GM19035 (cell line): ENCODE measurements at regions not wholly inside any gene's neighbourhood (a gene's known extent, or its start where the extent isn't known, plus 50 kb on each side); places are given as distances from the start of the nearest gene placed in this dataset.

ENCODE experiments used
- ATAC-seq: cut with Tn5 transposase; IDR thresholded peaks from one replicate; pipeline ENCODE4 v1.9.1; 2021; ENCODE audit not compliant: unreplicated experiment

- ATAC-seq = no peak
Observed at GRCh38 chr1:95966866-95967265, 732.9 kb downstream of the RWDD3 start.

GRCh38 chr1:95974586-95974985 is 740.6 kb downstream of the RWDD3 start:
- ATAC-seq = no peak

DNA sequence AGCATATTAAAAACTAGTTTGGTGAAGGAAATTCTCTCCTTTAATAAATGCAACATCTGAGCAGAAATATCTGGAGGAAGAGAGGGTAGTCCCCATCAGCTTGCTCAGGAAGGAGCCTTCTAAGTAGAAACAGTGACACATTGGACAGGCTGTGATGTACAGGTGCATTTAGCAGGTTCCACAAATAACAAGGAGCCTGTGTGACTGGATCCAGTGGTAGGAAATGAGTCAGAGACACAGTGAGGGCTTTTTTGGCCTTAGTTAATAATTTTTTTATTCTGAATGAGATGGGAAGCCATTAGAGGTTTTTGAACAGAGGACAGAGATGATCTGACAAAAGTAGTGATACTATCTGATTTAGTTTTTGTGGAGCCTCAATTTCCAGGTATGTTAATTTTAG is 738.9 kb upstream of the PTBP2 start:
- no peak for ATAC-seq

DNA sequence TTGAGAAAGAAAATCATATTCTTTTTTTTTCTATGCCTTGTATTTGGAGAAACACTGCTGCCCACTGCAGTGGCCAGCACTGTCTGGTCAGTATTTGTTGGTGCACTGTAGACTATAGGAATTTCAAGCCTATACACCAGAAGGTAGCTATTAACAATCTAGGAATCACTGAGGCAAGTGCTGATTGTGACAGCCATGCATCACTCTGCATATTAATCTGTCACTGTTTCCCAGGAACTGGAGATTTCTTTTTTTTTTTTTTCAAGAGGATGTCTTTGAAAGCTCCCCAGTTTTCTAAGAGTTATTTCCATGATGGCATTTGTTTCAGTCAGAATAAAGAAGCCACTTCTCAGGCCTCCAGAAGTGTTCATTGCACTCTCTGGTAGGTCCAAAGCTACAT is 737.8 kb upstream of the PTBP2 start:
- ATAC-seq = no peak

GRCh38 chr1:95984798-95985374 is 736.7 kb upstream of the PTBP2 start:
- ATAC-seq = no peak

DNA sequence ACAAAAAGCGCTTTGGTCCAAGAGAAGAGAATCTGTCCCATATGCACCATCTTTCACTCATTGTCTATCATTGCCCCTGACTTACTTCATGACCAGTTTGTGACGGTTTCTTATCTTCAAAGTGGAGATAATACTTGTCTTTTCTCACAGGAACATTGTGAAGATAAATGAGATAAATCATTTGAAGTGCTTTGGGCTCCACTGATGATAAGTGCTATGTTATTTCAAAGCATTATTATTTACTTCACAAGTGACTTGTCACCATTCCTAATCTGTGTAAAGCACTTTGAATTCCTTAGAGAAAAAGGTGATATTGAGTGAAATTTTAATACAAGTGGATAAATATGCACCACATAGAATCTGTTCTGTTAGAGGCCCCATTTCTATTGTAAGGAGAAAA is 731.6 kb upstream of the PTBP2 start:
- ATAC-seq = no peak

- no peak for ATAC-seq
Observed at GRCh38 chr1:95991787-95992520, 729.6 kb upstream of the PTBP2 start.

DNA sequence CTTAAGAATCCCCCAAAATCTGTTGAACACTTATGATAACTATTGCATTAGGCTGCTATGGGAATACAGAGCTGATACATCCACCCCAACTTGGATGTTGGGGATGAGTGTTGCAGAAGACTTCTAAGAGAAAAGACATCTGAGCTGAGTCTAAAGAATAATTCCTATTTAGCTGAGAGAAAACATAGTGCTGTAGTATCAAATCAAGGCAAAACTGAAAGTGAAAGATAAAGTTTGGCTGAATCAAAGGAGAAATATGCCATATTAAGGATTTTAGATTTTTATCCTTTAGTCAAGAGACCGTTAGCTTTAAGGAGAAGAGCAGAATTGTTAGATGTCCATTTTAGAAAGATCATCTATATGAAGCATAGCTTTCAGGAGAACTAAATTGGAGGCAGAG is 726.9 kb upstream of the PTBP2 start:
- ATAC-seq = no peak

DNA sequence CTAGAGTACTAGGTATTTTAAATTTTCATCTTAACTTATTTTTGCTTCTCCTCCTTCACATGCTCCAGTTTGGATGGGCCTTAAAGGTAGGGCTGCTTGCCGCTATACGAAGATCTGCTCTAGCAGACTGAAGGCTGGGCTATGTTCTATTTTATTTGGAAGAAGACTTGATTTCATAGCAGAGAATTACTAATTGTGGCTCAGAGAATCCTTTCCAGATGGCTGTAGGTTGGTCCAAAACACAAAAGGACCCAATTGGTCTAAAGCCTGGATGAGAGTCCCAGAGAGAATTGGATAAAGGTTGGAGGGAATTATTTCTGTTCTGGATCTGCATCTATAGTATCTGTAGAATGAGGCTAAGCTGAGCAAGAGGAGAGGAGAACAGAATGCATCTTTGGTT is 719.4 kb upstream of the PTBP2 start:
- ATAC-seq = no peak

- no peak for ATAC-seq
Observed at GRCh38 chr1:96002969-96003964, 718.3 kb upstream of the PTBP2 start.

DNA sequence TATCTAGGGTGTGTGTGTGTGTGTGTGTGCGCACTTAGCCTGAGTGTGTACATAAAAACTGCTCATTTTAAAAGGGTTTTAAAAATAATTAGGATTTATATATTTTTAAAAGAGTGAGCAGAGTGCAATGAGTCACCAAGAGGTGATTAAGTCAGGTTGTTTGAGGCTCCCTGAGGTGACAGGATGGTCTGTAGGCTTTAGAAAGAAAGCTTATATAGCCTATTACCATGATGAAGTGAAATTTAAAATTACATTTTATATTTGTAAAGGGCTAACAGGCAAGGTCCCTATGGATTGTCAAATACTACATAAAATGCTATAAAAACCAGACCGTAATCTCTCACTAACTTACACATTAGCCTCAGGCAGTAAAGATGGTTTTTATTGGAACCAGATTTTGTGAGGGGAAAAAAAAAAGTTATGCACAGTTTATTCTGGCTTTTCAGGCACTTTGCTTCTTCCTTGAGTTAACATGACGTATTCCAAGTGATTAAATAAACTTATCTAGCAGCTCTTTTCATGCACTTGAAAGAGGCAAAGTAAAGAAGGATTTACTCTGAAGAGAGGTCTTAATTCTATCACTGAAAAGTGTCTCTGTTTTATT is 711.7 kb upstream of the PTBP2 start:
- ATAC-seq = no peak

- ATAC-seq = no peak
Observed at GRCh38 chr1:96011606-96012005, 710.0 kb upstream of the PTBP2 start.

- no peak for ATAC-seq
Observed at GRCh38 chr1:96016219-96016618, 705.4 kb upstream of the PTBP2 start.

DNA sequence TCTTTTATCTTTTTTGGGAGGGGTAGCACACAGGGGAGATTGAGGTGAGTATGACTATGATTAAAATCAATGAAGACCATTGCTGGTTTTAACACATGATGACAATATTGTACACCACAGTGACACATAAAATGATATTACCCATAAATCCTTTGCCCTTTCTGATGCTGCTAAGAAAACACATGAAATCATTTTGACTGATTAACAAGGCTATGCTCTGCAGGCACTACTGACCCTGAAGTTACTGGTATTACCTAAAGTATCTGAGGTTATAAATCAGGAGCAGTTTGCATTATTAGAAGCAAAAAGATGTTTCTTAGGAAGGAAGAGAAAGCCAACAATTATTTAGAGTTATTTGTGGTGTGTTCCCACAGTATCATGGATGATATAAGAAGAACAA is 701.2 kb upstream of the PTBP2 start:
- ATAC-seq = no peak

- ATAC-seq = no peak
Observed at GRCh38 chr1:96025062-96025461, 696.5 kb upstream of the PTBP2 start.

DNA sequence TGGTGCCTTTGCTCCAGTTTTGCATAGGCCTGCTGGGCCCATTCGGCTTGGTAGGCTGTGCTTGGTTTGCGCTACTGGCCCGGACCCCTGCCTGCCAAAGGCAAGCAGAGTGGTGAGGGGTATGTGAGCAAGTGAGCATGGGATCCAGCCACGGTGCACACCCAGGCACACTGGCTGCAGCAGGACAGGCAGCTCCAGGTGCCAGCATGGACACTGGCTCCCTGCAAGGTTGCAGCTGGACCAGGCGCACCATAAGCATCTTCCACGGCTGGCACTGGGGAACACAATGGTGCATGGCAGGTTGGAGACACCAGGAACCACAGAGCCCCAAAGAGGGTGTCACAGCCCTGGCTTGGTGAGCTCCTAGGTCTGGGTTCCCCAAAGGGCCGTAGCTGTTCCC is 693.5 kb upstream of the PTBP2 start:
- ATAC-seq = no peak

- no peak for ATAC-seq
Observed at GRCh38 chr1:96030312-96030711, 691.3 kb upstream of the PTBP2 start.

DNA sequence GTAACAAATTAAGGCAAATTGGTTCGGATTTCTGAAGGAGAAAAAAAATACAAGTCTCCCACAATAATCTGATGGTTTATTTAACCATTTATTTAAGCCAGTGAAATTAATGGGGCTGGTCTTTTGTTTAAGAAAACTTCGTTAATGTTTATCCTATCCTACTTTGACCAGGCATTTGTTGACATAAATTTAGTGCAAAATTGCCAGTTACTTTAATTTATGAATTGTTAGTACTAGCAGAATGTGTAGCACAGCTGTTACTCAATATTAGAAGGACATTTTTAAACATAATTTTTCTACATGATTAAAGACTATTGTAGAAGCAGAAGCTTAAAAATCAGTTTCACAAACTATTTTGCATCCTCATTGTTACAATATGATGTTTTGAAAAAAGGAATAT is 687.6 kb upstream of the PTBP2 start:
- ATAC-seq = no peak

DNA sequence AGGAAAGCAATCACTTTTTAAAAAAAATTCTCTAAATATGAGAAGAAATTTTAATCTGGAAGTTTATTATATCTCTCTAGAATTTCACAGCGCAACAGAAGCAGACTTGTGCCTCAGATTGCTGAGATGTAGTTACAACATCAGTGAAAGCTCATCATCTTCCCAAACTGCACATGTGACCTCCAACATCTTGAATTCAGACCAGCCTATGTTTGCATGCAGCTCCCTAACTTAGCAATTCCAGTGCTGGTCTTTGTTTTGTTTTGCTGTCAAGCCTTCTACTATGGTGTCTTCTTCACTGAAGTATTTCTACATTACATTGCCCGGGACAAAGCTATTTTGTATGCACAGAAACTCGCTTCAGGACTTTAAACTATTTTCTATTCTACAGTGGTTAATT is 684.8 kb upstream of the PTBP2 start:
- ATAC-seq = no peak

DNA sequence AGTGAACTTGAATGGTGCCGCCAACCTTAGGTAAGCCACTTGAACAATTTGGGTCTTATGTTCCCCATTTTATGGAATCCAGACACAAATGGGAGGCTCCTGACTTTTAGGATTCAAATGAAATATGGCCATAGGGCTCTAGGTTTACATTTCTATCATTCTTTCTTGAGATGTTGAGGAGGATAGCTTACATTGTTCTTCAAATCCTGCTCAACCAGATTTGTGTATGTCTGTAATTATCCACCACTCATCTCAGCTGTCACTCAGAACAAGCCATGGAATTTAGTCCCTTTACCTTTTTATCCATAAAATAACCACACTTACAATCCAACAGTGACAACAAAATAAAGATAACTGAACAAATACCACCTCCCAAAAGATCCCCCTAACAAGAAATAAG is 682.9 kb upstream of the PTBP2 start:
- no peak for ATAC-seq

- ATAC-seq = no peak
Observed at GRCh38 chr1:96039910-96040309, 681.7 kb upstream of the PTBP2 start.
